HG03045 (cell line): ENCODE measurements at regions not wholly inside any gene's neighbourhood (a gene's known extent, or its start where the extent isn't known, plus 50 kb on each side); places are given as distances from the start of the nearest gene placed in this dataset.

Experiments used
- ATAC-seq: cut with Tn5 transposase; IDR thresholded peaks from one replicate; pipeline ENCODE4 v1.9.1; 2021; ENCODE audit warnings: mild to moderate bottlenecking, moderate library complexity; ENCODE audit not compliant: unreplicated experiment

DNA sequence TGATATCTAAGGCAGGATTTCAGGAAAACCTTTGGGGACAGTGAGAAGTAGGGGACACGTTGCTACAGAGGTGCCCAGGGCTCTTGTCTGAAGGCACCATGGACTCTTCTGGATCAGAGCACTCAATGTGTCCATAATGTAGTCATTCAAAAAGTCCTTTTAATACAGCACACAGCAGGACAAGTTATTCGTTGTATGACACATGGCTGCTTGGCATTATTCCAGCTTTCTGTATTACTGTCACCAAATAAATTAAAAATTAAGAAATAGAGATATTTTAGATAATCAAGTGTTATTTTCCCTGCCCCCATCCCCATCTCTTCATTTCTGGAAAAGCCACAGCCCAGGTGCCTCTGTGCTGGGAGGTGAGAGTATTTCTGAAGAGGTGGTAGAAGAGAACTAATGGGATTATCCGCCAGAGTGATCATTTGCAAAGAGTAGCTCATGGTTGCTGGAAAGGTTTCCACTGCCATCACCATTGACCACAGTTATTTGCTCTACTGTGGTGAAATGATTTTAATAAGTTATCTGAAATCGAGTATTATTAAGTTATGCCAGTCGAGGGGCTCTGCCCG, 83.0 kb downstream of the CXCL12 start:
- ATAC-seq, result no peak

DNA sequence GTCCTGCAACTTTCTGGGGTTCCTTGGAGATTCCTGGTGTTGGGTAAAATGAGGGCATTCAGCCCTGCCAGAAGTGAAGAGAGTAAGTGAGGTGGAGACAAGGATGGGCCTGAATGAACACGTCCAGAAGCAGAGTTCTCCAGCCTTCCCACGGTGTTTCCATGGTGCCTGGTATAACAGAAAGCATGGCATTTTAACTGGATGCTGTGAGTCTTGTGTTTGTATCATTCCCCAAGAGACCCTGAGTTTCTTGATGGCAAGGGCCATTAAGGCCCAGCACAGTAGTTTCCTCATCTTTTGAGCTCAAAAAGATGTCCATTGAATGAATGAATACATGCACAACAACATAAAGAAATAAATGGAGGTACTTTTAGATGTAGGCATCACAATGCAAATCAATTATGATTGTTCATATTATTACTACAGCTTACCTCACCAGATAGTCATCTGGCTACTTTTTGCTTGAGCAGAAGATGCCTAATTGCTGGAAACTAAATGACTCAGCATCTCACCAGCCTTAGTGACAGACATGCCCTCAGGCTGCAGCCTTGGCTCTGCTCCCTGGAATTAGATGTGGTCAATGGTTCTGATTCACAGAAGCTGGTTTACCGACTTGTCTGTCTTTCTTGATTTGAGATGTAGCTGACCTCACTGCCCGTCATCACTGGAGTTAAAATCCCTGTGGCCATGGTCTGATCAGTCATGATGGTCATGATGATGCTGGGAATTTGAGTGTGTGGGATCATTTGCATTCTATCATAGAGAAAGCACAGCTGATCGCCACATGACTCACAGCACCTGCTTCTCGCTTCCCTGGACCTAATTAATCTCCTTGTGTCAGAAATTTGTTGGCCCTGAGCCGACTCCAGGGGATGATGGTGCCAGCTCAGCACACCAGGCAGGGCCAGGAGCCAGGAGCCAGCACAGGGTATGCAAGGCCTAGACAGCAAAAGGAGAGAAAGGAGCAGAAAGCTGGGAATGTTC, 83.9 kb downstream of the CXCL12 start:
- ATAC-seq, result peak; percentile 84

DNA sequence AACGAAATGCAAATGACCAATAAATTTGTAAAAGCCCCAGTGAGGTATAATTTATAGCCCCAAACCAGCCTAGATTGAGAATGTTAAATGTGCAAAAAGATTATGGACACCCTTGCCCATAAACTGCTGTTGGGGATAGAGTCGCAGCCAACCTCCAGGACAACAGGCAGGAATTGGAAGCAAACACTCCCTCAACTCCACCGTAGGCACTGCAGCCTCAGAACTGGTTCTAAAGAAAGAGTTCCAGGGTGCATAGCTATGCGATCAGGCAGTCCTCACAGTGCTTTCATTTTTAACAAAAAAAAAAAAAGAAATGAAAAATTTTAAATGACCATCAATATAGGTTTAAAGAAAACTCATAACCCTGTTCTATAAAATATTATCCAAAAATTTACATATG, 86.2 kb downstream of the CXCL12 start:
- no peak for ATAC-seq

DNA sequence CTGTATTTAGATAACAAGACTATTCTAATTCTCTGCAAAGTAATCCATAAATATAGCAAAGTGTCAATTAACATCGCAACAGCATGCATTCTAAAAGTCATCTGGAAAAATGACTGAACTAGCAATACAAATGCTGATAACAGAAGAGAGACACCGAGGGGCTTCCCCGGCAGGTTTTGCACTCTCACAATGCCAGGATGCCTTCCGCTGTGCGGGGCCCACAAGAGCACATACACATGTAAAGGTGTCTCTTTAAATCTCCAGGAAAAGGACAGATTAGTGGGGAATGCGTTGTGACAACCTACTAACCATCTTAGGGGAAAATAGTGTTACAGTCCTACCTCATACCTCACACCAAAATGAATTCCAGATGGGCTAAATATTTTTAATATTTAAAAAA, 86.9 kb downstream of the CXCL12 start:
- ATAC-seq, result no peak

DNA sequence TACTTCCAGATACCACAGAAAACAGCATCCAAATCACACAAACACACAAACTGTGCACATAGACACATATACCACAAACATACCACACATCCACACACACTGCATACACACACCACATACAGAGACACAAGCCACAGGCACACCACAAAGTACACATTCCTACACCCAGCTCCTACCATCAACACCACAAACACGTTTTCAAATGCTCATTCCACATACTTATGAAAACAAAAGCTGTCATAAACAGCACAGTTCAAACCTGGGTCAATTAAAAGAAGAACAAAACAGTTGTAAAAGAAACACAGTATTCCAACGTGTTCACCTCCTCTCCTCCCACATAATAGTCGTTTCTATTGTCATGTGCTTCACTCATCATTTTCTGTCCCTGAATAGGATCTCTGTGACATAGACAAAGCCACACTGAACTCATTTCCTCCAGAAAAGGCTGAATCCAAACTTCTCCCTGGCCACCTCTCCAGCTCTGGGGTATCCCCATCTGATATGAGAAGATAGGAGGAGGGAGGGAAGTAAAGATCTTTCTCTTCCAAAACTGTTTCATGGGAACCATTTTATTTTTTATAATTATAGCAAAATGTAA, 89.2 kb downstream of the CXCL12 start:
- ATAC-seq, result no peak

DNA sequence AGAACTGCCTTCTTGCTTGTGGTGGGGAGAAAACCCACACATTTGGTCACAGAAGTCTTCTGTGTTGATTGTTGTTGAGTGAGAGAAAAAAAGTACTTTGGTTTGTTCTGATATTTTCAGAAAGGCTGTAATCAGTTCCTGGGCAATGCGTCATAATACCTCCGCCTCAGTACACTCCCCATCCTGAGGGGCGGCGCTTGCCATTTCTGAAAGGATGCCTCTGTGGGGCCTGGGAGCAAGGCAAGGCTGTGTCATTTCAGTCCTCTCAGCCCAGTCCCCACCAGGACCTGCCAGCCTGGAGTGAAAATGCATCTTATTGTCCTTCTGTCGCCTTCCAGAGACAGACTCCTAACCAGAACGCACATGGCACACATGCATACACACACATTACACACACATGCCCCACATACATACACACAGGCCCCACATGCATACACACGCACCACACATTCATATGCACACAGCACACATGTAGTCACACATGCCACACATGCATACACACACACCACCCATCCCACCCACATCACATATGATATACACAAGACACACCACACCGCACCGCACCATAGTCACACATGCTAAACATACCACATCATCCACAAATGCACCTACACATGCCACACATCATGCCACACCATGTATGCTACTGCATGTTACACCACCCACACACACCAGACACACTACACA, 90.0 kb downstream of the CXCL12 start:
- no peak for ATAC-seq

DNA sequence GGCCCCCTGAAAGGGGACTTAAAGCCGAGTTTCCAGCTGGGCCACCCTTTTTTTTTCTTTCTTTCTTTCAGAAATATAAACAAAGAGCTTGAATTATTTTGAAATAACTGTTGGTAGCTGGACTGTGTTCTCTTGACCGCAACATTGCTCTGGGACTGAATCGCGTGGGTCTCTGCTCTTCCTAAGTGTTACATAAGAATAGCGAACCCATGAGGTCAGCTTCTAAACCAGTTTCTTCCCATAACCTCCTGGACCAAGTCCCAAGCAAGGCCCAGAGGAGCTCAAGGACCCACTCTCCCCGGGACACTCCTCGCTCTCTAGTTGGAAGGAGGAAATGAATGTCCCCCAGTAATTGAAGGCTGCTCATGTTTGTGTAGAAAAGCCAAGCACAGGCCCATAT, 91.1 kb downstream of the CXCL12 start:
- ATAC-seq, result no peak

DNA sequence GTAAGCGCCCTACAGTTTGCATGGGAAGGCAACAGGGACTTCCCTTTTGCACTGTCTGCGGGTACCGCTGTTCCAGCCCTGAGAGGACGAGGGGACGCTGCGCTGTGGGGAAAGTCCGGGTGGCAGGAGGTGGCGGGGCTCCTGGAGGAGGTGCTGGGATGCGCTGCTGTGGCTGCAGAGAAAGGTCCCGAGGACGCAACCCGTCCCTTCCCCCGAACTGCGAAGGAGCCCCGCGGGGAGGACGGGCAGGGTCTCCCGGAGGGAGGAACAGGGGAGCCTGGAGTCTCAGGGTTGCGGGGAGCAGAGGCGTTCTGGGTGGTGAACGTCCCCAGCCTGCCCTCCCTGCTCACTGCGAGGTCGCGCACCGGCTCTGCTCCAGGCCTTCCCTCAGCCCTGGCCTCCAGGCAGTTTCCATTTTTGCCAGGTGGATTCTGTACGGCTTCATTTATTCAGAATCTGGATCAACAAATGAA, 91.6 kb downstream of the CXCL12 start:
- no peak for ATAC-seq

DNA sequence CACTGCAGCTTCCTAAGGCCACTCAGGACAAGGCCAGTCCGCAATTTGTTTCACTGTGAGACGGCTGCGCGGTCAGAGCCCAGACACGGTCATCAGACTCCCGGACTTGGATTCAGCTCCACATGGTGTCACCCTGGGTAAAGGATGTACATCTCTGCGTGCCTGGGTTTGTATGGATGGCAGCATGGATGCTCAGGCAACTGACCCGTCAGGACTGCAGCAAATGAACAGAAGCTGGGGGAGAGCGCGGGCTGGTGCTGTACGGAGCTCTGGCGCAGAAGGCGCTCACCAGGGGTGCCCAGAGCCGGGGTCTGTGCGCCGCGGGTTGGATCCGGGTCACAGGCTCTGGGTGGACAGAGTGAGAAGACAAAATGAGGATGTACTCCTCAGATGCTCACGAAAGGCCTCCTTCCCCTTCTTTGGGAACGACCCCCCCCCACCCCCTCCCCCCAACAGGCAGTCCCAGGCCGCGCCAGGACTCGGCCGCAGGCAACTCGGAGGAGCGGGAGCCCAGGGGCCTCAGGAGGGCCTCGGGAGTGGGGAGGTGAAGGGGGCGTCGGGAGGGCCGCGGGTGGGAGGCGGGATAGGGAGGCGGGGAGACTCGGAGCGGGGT, 92.4 kb downstream of the CXCL12 start:
- ATAC-seq, result no peak

DNA sequence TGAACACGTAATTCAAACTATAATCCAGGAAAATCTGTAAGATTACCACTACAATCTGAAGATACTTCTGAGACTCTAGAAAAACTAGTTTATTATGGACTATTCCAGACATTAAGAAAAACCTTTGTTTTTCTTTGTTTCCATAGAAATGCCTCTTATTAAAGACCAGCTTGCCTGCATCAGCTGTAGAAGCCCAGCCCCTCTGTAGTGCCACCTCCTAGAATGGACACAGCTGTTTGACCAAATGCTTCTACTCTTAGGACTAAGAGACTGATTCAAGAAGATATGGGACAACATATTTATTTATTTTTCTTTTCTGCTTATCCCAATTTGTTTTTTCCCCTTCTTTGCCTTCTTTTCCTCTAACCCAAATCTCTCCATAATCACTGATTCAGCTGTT, 93.8 kb downstream of the CXCL12 start:
- ATAC-seq, result no peak

DNA sequence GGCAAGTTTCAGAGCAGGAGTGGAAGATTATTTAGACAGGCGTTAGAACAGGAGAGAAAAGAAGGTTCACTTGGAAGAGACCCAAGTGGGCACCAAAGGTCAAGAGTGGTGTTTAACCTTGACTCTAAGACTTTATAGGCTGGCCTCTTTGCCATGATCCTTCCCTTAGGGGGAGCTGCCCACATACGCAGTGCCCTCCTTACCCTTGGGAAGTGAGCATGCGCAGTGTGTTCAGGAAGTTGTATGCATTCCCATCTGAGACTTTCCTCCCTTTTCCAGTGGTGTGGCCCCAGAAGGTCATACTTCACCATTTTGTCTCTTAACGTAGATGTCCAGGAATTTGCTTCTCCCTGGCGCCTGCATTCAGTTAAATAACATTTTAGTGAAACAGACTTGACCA, 95.8 kb downstream of the CXCL12 start:
- no peak for ATAC-seq

DNA sequence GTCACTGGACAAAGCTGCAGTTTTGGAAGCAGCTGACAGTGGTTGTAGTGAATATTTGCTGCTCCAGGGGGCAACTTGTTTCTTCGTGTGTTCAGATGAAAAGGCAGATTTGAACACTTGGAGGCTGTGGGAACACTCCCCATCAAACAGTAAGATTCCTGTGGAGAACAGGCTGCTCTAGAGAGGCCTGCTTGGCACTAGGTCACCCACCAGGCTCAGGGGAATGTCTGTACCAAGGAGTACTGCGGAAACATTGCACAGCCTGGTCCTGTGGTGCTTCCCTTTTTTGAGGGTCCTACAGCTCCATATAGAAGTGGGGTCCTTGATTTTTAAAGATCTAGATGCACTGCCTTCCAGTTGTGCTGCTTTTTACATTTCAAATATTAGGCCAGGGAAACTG, 97.5 kb downstream of the CXCL12 start:
- no peak for ATAC-seq

DNA sequence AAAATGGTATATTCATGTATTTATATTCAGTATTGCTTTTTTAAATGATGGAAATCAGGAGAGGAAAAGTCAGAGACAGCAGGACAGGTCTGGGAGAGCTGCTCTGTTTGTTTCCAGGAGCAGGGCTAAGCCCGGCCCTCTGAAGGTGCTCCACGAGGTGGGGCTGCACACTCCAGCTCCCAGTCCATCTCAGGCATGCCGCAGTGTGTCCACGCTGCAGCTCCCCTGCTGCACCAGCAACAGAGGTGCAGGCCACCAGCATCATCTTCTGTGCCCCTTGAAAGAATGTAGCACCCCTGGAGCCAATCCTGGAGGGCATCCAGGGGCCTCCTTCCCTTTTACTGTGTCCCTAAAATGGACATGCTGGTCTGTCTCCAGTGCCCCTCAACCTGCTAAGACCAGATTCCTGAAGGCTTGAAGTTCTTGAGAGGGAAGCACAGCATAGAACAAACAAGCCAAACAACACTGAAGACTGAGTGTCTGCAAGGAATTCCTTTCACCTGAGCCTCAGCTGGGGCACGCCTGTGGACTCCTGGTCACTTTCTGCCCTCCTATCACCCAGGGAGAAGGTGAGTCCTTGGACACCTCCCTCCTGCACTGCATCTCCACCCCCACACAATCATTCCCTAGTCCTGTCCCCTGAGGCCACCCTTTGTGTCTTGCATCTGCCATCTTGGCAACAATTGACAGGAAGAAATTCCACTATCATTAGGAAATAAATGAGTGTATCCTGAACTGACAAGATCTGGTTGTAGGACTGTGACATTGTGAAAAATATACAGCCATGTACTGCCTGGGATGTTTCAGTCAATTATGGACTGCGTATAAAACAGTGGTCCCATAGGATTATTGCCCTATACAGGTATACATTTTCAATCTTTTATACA, 100.5 kb downstream of the CXCL12 start:
- ATAC-seq, result no peak

DNA sequence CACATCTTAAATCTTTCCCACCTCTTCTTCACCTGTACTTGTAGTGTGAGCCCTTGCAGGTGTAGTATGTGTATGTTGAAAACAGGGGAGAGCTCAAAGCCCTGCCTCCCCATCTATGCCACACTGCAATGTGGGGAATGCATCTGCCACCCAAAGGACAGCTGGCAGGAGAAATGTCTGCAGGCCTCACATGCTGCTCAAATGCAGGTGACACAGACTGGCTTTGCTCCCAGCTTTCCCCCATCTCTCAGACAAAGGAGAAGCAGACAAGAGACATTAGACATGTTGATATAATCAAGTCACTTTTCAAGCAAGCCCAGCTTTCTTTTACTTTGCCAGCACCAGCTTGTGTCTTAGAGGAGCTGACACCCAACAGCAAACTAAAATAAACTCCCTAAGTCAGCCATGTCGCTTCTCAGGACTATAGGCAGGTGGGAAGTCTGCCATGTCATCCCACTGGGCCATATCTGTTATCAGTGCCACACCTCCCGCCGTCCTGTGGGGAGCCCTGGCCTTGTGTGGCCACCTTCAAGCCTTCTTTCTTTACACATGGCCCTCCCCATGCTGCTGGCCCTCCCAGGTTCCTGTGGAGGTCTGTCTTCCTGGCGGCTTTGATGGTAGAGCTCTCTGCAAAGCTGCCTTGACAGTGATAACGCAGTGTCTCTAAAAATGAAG, 102.1 kb downstream of the CXCL12 start:
- no peak for ATAC-seq

DNA sequence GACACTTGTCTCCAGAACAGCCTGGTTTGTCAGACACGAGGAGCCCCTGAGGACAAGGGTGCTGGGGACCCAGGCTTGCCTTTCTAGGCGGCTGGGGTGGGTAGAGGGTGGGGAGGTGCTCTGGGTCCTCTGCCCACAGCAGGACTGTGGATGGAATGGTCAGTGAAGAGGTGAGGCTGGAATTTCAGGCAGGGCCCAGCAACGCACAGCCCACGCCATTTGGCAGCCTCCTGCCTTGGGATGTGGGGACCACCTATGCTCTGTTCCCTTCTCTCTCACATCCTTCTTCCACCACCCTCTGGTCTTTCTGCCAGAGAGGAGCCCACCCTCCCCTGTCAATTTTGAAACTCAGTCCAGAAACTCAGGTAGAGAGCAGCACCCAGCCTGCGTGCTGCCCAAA, 103.2 kb downstream of the CXCL12 start:
- no peak for ATAC-seq

DNA sequence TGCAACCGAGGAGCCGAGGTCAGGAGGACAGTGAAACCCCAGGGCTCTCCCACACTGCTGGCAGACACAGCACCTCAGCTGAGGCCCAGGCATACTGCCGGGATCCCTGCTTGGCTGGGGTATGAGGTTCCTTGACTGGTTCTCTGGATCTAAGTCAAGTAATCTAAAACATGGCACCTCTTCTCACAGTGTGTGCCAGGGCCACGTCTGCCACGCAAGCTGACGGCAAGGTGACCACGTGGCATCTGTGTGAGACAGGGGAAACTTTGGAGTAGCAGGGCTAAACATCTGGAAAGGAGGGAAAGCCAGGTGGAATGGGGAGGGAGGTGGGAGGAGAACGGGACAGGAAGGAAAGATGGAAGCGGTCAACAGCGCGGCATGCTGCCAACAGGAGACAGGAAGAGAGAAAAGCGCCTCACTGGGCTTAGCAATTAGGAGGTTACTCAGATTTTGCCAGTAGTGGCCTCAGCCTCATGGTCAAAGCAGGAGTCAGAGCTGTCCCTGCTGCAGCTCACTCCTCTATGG, 103.7 kb downstream of the CXCL12 start:
- ATAC-seq, result no peak

DNA sequence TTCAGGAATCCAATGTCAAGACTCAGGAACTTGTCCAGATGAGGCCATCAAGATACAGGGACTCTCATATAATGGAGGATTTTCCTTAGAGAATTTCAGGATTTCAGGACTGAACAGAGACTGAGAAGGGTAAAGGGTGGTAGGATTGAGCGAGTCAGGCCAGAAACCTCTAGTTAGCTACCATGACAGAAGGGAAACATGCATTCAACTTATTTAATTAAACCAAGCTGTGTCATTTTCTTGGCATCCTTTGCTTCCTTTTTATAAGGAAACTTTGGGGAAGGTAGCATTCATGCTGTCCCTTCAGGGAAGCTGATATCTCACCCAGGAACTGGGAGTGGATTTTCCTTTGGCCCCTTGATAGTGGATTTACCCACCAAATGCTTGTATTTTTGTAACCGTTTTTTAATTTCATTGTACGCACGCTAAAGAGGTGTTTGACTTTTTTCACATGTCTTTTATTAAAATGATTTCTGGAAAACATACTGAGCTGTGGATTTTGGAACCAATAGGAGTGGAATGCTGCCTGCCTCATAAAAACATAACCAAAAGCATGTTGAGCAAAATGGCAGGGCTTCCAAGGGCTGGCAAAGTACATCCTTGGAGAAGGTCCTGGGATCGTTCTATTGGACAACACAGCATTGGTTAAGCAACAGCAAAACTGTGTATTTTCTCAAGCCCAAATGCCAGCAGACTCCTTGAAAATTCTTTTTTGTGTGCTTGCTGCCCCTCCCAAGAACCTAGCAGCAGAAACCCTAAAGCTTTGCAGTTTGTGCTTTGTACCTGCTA, 104.5 kb downstream of the CXCL12 start:
- ATAC-seq, result no peak

DNA sequence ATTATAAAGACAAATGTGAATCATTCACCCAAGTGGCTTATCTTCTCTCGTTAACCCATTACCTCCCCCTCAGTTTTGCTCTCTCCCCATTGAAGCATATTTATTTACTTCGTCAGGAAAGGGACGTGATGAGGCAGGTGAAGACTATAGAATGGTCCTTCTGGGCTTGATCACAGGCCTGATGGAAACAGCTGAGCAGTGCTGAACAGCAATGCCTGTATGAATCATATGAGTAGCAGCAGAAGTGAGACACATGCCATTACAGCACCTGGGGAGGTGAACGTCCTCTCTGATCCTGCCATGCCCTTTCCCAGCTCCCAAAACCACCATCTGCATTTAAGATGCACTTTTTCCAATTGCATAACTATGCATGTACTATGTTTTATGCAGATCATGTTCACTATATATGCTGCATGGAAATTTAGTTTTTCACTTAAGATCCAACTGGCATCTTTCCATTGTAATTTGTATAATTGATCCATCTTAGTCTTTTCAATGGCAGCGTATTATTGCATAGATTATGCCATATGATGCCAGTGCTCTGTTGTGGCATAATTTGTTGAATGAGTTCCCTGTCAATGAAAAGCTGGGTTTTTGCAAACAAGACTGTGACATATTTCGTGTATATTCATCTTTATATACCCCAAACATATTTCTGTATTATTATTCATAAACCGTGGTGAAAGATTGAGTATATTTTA, 105.3 kb downstream of the CXCL12 start:
- no peak for ATAC-seq
